Testis (tissue), 2 donors: ENCODE measurements at regions not wholly inside any gene's neighbourhood (a gene's known extent, or its start where the extent isn't known, plus 50 kb on each side); places are given as distances from the start of the nearest gene placed in this dataset.
"Not testable (repeated sequence)": the region's sequence is repeated elsewhere in the genome, so short reads cannot be mapped to it uniquely, and the experiment has no call there.

Experiments
- DNase-seq: peaks from one replicate; pipeline ENCODE4 v3.0.0-alpha.2; 2019
- H3K27ac ChIP-seq, 2 donors: fragments of 200-600 bp; sonication (generic); one replicate each; pipeline ENCODE4 v1.5.1; 2019
- H3K27me3 ChIP-seq: fragments of 200-600 bp; sonication (generic); one replicate; pipeline ENCODE4 v1.5.1; 2019
- H3K36me3 ChIP-seq: fragments of 200-600 bp; sonication (generic); one replicate; pipeline ENCODE4 v1.5.1; 2017; ENCODE audit warnings: low read depth; ENCODE audit errors: missing control alignments
- H3K4me1 ChIP-seq: fragments of 200-600 bp; sonication (generic); one replicate; pipeline ENCODE4 v1.5.1; 2019
- H3K4me3 ChIP-seq, 2 donors: fragments of 200-600 bp; sonication (generic); one replicate each; pipeline ENCODE4 v1.5.1; 2017 to 2019
- H3K9me3 ChIP-seq: fragments of 200-600 bp; sonication (generic); one replicate; pipeline ENCODE4 v1.5.1; 2017
- POLR2A ChIP-seq: fragments of 450-650 bp; IDR thresholded peaks from one replicate; pipeline ENCODE4 v1.6.1; 2017; ENCODE audit warnings: antibody characterized with exemption, mild to moderate bottlenecking, moderate library complexity
- WGBS, 2 donors: methylation state at CpG; one replicate each; pipeline ENCODE4 v1.1.5; 2018; 5-methylcytosine and 5-hydroxymethylcytosine counted together
- intact Hi-C: fragments of 100-400 bp; cut with DNase I; formaldehyde crosslinking; loops from one replicate; pipeline ENCODE4 v1.15.1; 2023; ENCODE audit warnings: low total_unique reads
- TF ChIP-seq, protein P1 (sequence below), 3 experiments: fragments of 450-650 bp in 2 of 3; fragments of 200-600 bp in 1 of 3; sonication (generic) in 1 of 3; IDR thresholded peaks; one replicate each; pipeline ENCODE4 v1.5.1; 2016 to 2019; ENCODE audit warnings: antibody characterized with exemption in 3 of 3, mild to moderate bottlenecking in 2 of 3, moderate library complexity in 1 of 3

GRCh38 chr7:112933598-112933997, 143.4 kb upstream of the TMEM168 start:
- H3K36me3 ChIP-seq, result no peaks in the 10 kb centered on the region
- peaks cover 8% of the 10 kb centered on the region for H3K4me1 ChIP-seq
- peak overlapping the region in 1 of 2 donors; percentile 42 for H3K27ac ChIP-seq
- H3K9me3 ChIP-seq, result no peaks in the 10 kb centered on the region
- no peaks in the 10 kb centered on the region for H3K27me3 ChIP-seq
- H3K4me3 ChIP-seq, result no peak overlapping the region
- intact Hi-C loops, result no loop called here
- DNase-seq, result no peak
- TF ChIP-seq POLR2A, result no peak
- TF ChIP-seq, protein P1, sequence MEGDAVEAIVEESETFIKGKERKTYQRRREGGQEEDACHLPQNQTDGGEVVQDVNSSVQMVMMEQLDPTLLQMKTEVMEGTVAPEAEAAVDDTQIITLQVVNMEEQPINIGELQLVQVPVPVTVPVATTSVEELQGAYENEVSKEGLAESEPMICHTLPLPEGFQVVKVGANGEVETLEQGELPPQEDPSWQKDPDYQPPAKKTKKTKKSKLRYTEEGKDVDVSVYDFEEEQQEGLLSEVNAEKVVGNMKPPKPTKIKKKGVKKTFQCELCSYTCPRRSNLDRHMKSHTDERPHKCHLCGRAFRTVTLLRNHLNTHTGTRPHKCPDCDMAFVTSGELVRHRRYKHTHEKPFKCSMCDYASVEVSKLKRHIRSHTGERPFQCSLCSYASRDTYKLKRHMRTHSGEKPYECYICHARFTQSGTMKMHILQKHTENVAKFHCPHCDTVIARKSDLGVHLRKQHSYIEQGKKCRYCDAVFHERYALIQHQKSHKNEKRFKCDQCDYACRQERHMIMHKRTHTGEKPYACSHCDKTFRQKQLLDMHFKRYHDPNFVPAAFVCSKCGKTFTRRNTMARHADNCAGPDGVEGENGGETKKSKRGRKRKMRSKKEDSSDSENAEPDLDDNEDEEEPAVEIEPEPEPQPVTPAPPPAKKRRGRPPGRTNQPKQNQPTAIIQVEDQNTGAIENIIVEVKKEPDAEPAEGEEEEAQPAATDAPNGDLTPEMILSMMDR (IDR thresholded peaks at IDR 0.05), result no peak
- WGBS, 2 donors, result 82 to 92% methylated on average over 3 of the region's 3 CpGs

DNA sequence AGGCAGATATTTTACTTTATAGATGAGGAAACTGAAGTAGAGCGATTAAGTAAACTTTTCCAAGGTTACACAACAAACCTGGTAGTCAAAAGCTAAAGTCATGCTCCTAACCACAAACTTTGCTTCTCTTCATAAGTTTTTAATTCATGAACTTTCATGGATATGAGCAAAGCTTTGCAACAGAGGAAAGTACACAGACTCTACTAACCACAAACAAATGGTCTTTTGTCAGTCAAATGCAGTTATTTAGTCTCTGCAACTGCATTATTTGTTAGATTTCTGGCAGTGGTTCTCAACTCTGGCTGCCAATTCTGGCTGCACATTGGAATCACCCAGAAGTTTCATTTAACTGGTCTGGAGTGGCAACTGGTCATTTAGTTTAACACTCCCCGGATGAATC, 140.6 kb upstream of the TMEM168 start:
- H3K36me3 ChIP-seq, result no peaks in the 10 kb centered on the region
- no peaks in the 10 kb centered on the region for H3K27me3 ChIP-seq
- H3K9me3 ChIP-seq, result no peaks in the 10 kb centered on the region
- intact Hi-C loops, result no loop called here
- H3K4me3 ChIP-seq, result no peak overlapping the region
- 54 to 65% methylated on average over 2 of the region's 2 CpGs for WGBS, 2 donors
- TF ChIP-seq, protein P1 (IDR thresholded peaks at IDR 0.05), result no peak
- no peak for TF ChIP-seq POLR2A
- peak; percentile 41 for DNase-seq
- no peak overlapping the region for H3K27ac ChIP-seq
- H3K4me1 ChIP-seq, result no peaks in the 10 kb centered on the region

GRCh38 chr7:112929421-112929820, 139.2 kb upstream of the TMEM168 start:
- Histone ChIP-seq H3K27ac (no peak overlapping the region), H3K27me3 (no peaks in the 10 kb centered on the region), H3K36me3 (no peaks in the 10 kb centered on the region), H3K4me1 (no peaks in the 10 kb centered on the region), H3K9me3 (no peaks in the 10 kb centered on the region), H3K4me3 (no peak overlapping the region)
- WGBS, 2 donors, result 94% methylated on average over 3 of the region's 3 CpGs
- DNase-seq, result no peak
- TF ChIP-seq, protein P1 (IDR thresholded peaks at IDR 0.05), result no peak
- TF ChIP-seq POLR2A, result no peak
- intact Hi-C loops, result no loop called here

- Histone ChIP-seq H3K36me3 (no peaks in the 10 kb centered on the region), H3K27me3 (no peaks in the 10 kb centered on the region), H3K4me3 (no peak overlapping the region), H3K4me1 (no peaks in the 10 kb centered on the region), H3K27ac (no peak overlapping the region), H3K9me3 (no peaks in the 10 kb centered on the region)
- no peak for DNase-seq
- TF ChIP-seq, protein P1 (IDR thresholded peaks at IDR 0.05), result no peak
- TF ChIP-seq POLR2A, result no peak
- intact Hi-C loops, result no loop called here
These were observed 135.8 kb upstream of the TMEM168 start for GRCh38 chr7:112926018-112926417.

GRCh38 chr7:112922546-112922945, 132.4 kb upstream of the TMEM168 start:
- H3K9me3 ChIP-seq, intact Hi-C loops, H3K27me3 ChIP-seq, H3K4me1 ChIP-seq, H3K27ac ChIP-seq, DNase-seq, H3K4me3 ChIP-seq, H3K36me3 ChIP-seq: not testable (repeated sequence)
- WGBS, 2 donors, result 94% methylated on average over 7 of the region's 25 CpGs; no CpG with 5 or more reads in 1 of the 2 donors

DNA sequence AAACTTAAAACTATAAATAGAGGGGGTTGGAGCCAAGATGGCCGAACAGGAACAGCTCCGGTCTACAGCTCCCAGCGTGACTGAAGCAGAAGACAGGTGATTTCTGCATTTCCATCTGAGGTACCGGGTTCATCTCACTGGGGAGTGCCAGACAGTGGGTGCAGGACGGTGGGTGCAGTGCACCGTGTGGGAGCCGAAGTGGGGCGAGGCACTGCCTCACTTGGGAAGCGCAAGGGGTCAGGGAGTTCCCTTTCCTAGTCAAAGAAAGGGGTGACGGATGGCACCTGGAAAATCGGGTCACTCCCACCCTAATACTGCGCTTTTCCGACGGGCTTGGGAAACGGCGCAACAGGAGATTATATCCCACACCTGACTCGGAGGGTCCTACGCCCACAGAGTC, 126.2 kb upstream of the TMEM168 start:
- H3K27me3 ChIP-seq, H3K4me3 ChIP-seq, H3K9me3 ChIP-seq, H3K36me3 ChIP-seq, H3K4me1 ChIP-seq, intact Hi-C loops, DNase-seq, H3K27ac ChIP-seq: not testable (repeated sequence)
- WGBS, 2 donors, result 92 to 96% methylated on average over 11 to 18 of the region's 18 CpGs
